ENCODE measurements at regions not wholly inside any gene's neighbourhood (a gene's known extent, or its start where the extent isn't known, plus 50 kb on each side); places are given as distances from the start of the nearest gene placed in this dataset.

GRCh38 chr7:96824686-96825085 lies 115.0 kb upstream of the SEM1 start:
- TF ChIP-seq USF2 (IDR thresholded peaks at IDR 0.05; ENCODE audit: low read depth, low read length), result no peak
- TF ChIP-seq USF2 (CRISPR knock-in tag; IDR thresholded peaks at IDR 0.05; ENCODE audit: borderline replicate concordance), result no peak
- no peak for TF ChIP-seq ZNF556 (CRISPR knock-in tag; IDR thresholded peaks at IDR 0.05; ENCODE audit: borderline replicate concordance)
- TF ChIP-seq THAP8 (CRISPR knock-in tag; IDR thresholded peaks at IDR 0.05; ENCODE audit: borderline replicate concordance), result no peak
- TF ChIP-seq CTCF (CRISPR knock-in tag; IDR thresholded peaks at IDR 0.05), result no peak
- TF ChIP-seq FOXM1 (CRISPR knock-in tag; IDR thresholded peaks at IDR 0.05), result no peak
- no peak for TF ChIP-seq IRF1 (CRISPR knock-in tag; IDR thresholded peaks at IDR 0.05; ENCODE audit: low read depth)
- TF ChIP-seq FLYWCH1 (CRISPR knock-in tag; IDR thresholded peaks at IDR 0.05), result no peak
- TF ChIP-seq NBN (conservative IDR thresholded peaks at IDR 0.05), result no peak
